CD14-positive monocyte (primary cell): ENCODE measurements at regions not wholly inside any gene's neighbourhood (a gene's known extent, or its start where the extent isn't known, plus 50 kb on each side); places are given as distances from the start of the nearest gene placed in this dataset.

ENCODE experiments used
- DNase-seq, 3 donors: peaks; one replicate each; pipeline ENCODE4 v3.0.0-alpha.2; 2011 to 2022
- H2AFZ ChIP-seq: 2 replicates; pipeline ENCODE4 v1.6.0; 2012; ENCODE audit warnings: mild to moderate bottlenecking, low read depth, low read length, inconsistent platforms; ENCODE audit not compliant: insufficient read depth, poor library complexity, severe bottlenecking
- H3K27ac ChIP-seq, 2 donors: 1 replicate in 1 of 2; 2 replicates in 1 of 2; pipeline ENCODE4 v1.5.1; 2012 to 2013; ENCODE audit warnings: low read length in 2 of 2, control low read depth in 1 of 2, inconsistent platforms in 1 of 2, low read depth in 1 of 2, mild to moderate bottlenecking in 1 of 2
- H3K27me3 ChIP-seq, 2 donors: one replicate each; pipeline versions ENCODE4 v1.6.0 to v1.6.1; 2011 to 2013; ENCODE audit warnings: low read length in 2 of 2; ENCODE audit not compliant: control insufficient read depth in 2 of 2, insufficient read depth in 2 of 2
- H3K36me3 ChIP-seq, 2 donors: replicated peaks in 1 of 2; 1 replicate in 1 of 2; 2 replicates in 1 of 2; pipeline versions ENCODE4 v1.5.1 to v1.6.1; 2012 to 2013; ENCODE audit warnings: low read length in 2 of 2, control low read depth in 1 of 2, inconsistent platforms in 1 of 2, mild to moderate bottlenecking in 1 of 2; ENCODE audit not compliant: insufficient read depth in 2 of 2, control insufficient read depth in 1 of 2
- H3K4me1 ChIP-seq, 2 donors: 1 replicate in 1 of 2; 2 replicates in 1 of 2; pipeline versions ENCODE4 v1.5.1 to v1.6.1; 2012 to 2013; ENCODE audit warnings: low read length in 2 of 2, control low read depth in 1 of 2, inconsistent platforms in 1 of 2, mild to moderate bottlenecking in 1 of 2, moderate library complexity in 1 of 2; ENCODE audit not compliant: insufficient read depth in 2 of 2, control insufficient read depth in 1 of 2
- H3K4me2 ChIP-seq: replicated peaks from 2 replicates; pipeline ENCODE3; 2012; ENCODE audit warnings: low read length, moderate library complexity, mild to moderate bottlenecking; ENCODE audit not compliant: poor library complexity, severe bottlenecking; ENCODE audit errors: extremely low read depth
- H3K4me3 ChIP-seq, 3 experiments: fragments of 200-600 bp in 1 of 3; sonication (generic) in 1 of 3; replicated peaks in 1 of 3; 1 replicate in 2 of 3; 2 replicates in 1 of 3; pipeline ENCODE4 v1.5.1; 2011 to 2013; ENCODE audit warnings: low read length in 3 of 3, mild to moderate bottlenecking in 3 of 3, control low read depth in 2 of 3, low read depth in 2 of 3, inconsistent platforms in 1 of 3, moderate library complexity in 1 of 3
- H3K79me2 ChIP-seq: 2 replicates; pipeline ENCODE4 v1.6.0; 2012; ENCODE audit warnings: mild to moderate bottlenecking, control low read depth, inconsistent platforms, low read length, moderate library complexity; ENCODE audit not compliant: insufficient read depth
- H3K9ac ChIP-seq: 2 replicates; pipeline ENCODE4 v1.6.0; 2017; ENCODE audit warnings: low read length, mild to moderate bottlenecking; ENCODE audit not compliant: insufficient read depth, poor library complexity, severe bottlenecking
- H3K9me3 ChIP-seq, 2 donors: replicated peaks in 1 of 2; 1 replicate in 1 of 2; 2 replicates in 1 of 2; pipeline versions ENCODE4 v1.5.1 to v1.6.1; 2012 to 2013; ENCODE audit warnings: low read length in 2 of 2, control low read depth in 1 of 2; ENCODE audit not compliant: control insufficient read depth in 1 of 2, insufficient read depth in 1 of 2
- H4K20me1 ChIP-seq: 2 replicates; pipeline ENCODE4 v1.6.0; 2012; ENCODE audit warnings: mild to moderate bottlenecking, low read length, control low read depth, moderate library complexity; ENCODE audit not compliant: insufficient read depth
- H3K27ac Mint-ChIP-seq, 7 donors: one replicate each; pipeline ENCODE4 v1.8.0; 2020; ENCODE audit warnings: mild to moderate bottlenecking in 7 of 7, mixed read lengths in 7 of 7, moderate library complexity in 6 of 7, inconsistent platforms in 2 of 7
- H3K27me3 Mint-ChIP-seq, 3 donors: one replicate each; pipeline ENCODE4 v1.8.0; 2021 to 2022; ENCODE audit warnings: low read depth in 3 of 3, mild to moderate bottlenecking in 3 of 3, mixed read lengths in 3 of 3, moderate library complexity in 3 of 3, inconsistent platforms in 1 of 3
- H3K36me3 Mint-ChIP-seq, 2 donors: one replicate each; pipeline ENCODE4 v1.8.0; 2020; ENCODE audit warnings: mixed read lengths in 2 of 2, inconsistent platforms in 1 of 2, mild to moderate bottlenecking in 1 of 2
- H3K4me1 Mint-ChIP-seq: one replicate; pipeline ENCODE4 v1.8.0; 2020; ENCODE audit warnings: mild to moderate bottlenecking, mixed read lengths
- H3K4me3 Mint-ChIP-seq, 2 donors: one replicate each; pipeline ENCODE4 v1.8.0; 2020; ENCODE audit warnings: mild to moderate bottlenecking in 2 of 2, mixed read lengths in 2 of 2, moderate library complexity in 1 of 2
- H3K9me3 Mint-ChIP-seq, 7 donors: one replicate each; pipeline ENCODE4 v1.8.0; 2020 to 2022; ENCODE audit warnings: mixed read lengths in 7 of 7, mild to moderate bottlenecking in 6 of 7, moderate library complexity in 6 of 7, inconsistent platforms in 2 of 7
- CTCF ChIP-seq: fragments of 200-600 bp; IDR thresholded peaks from one replicate; pipeline ENCODE4 v1.8.0; 2022; ENCODE audit warnings: antibody characterized with exemption, mild to moderate bottlenecking
- WGBS: methylation state at CpG from one replicate; pipeline ENCODE4 v1.1.5; 2013; ENCODE audit warnings: missing lambda C conversion rate; ENCODE audit not compliant: insufficient coverage; 5-methylcytosine and 5-hydroxymethylcytosine counted together
- intact Hi-C, 2 donors: fragments of 100-400 bp; cut with micrococcal nuclease; formaldehyde crosslinking; loops; one replicate each; pipeline versions ENCODE4 v1.15.0 to v1.15.1; 2023

GRCh38 chr3:139173372-139174108, 128.8 kb upstream of the PRR23C start:
- Histone ChIP-seq H3K27me3 (no peaks in the 10 kb centered on the region), H3K4me3 (no peak overlapping the region), H3K9ac (no peak overlapping the region), H3K36me3 (no peaks in the 10 kb centered on the region), H3K27ac (no peak overlapping the region), H3K4me2 (peak overlapping the region; percentile 23), H3K79me2 (no peaks in the 10 kb centered on the region), H4K20me1 (no peaks in the 10 kb centered on the region), H2AFZ (peak overlapping the region; percentile 52), H3K4me1 (peaks cover 0 to 4% of the 10 kb centered on the region in 2 donors), H3K9me3 (peaks cover 0 to 12% of the 10 kb centered on the region in 2 donors)
- Mint-ChIP-seq H3K9me3 (peaks cover 0 to 12% (median 9%) of the 10 kb centered on the region in 7 donors), H3K4me3 (peak overlapping the region; percentile 28 to 86), H3K27me3 (peaks cover 0 to 2% (median 0%) of the 10 kb centered on the region in 3 donors), H3K27ac (no peak overlapping the region), H3K4me1 (peaks cover 8% of the 10 kb centered on the region), H3K36me3 (no peaks in the 10 kb centered on the region)
- no peak for TF ChIP-seq CTCF
- intact Hi-C loops, result no loop called here
- no peak for DNase-seq
- whole genome bisulfite sequencing, result no CpG with 5 or more reads among the region's 9 CpGs

GRCh38 chr3:139180489-139180888, 135.8 kb upstream of the PRR23C start:
- intact Hi-C loops, result no loop called here

More at GRCh38 chr3:139180489-139180888, 135.8 kb upstream of the PRR23C start:
- Histone ChIP-seq H3K27ac (no peak overlapping the region), H3K9ac (no peak overlapping the region), H3K4me3 (no peak overlapping the region), H4K20me1 (no peaks in the 10 kb centered on the region), H3K27me3 (no peaks in the 10 kb centered on the region), H3K4me2 (no peak overlapping the region), H2AFZ (no peak overlapping the region), H3K36me3 (no peaks in the 10 kb centered on the region), H3K79me2 (no peaks in the 10 kb centered on the region), H3K4me1 (no peaks in the 10 kb centered on the region), H3K9me3 (peaks cover 7 to 10% of the 10 kb centered on the region in 2 donors)
- no peaks in the 10 kb centered on the region for H3K36me3 Mint-ChIP-seq
- H3K9me3 Mint-ChIP-seq, result peaks cover 3 to 16% (median 14%) of the 10 kb centered on the region in 7 donors
- no peak overlapping the region for H3K27ac Mint-ChIP-seq
- no peak for TF ChIP-seq CTCF
- DNase-seq, result no peak
- no peaks in the 10 kb centered on the region for H3K4me1 Mint-ChIP-seq
- H3K4me3 Mint-ChIP-seq, result no peak overlapping the region
- H3K27me3 Mint-ChIP-seq, result no peaks in the 10 kb centered on the region
- no CpG with 5 or more reads among the region's 2 CpGs for WGBS
